GM18909 (cell line): ENCODE measurements at regions not wholly inside any gene's neighbourhood (a gene's known extent, or its start where the extent isn't known, plus 50 kb on each side); places are given as distances from the start of the nearest gene placed in this dataset.

ENCODE experiments used
- ATAC-seq: cut with Tn5 transposase; IDR thresholded peaks from one replicate; pipeline ENCODE4 v1.9.1; 2021; ENCODE audit warnings: mild to moderate bottlenecking; ENCODE audit not compliant: unreplicated experiment, poor library complexity

DNA sequence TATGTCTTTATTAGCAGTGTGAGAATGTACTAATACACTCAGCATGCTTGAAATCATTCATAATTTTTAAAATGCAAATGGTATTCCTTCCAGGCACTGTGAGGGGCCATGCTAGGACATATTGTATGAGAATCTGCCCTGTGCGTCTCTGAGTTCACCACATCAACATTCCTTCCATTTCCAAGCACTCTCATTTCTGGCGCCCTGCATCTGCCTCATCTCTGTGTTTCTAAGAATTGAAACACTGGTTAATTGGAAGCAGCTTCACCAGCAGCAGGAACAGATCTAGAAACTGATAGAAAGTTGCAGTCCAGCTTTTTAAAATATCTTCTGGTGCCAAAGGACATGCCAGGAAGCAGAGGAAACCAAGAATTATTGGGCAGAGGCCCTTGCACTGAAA, 555.9 kb upstream of the DPP6 start:
- no peak for ATAC-seq

DNA sequence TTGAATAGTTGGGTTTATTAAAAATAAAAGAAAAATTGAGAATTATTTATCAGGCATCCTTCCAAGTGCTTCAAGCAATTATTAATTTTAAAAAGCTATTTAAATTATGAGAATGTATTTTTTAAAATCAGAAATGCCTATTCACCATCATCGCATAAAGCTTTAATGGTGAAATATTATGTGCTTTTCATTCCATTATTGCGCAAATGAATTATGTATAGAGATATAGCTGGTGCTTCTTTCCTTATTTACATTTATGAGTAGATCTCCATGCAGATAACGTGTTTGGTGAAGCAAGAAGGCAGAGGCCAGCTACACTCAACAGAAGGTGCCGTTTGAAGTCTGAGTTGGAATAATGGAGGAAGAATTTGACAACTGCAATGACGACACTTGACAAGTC, 549.1 kb upstream of the DPP6 start:
- ATAC-seq = no peak

DNA sequence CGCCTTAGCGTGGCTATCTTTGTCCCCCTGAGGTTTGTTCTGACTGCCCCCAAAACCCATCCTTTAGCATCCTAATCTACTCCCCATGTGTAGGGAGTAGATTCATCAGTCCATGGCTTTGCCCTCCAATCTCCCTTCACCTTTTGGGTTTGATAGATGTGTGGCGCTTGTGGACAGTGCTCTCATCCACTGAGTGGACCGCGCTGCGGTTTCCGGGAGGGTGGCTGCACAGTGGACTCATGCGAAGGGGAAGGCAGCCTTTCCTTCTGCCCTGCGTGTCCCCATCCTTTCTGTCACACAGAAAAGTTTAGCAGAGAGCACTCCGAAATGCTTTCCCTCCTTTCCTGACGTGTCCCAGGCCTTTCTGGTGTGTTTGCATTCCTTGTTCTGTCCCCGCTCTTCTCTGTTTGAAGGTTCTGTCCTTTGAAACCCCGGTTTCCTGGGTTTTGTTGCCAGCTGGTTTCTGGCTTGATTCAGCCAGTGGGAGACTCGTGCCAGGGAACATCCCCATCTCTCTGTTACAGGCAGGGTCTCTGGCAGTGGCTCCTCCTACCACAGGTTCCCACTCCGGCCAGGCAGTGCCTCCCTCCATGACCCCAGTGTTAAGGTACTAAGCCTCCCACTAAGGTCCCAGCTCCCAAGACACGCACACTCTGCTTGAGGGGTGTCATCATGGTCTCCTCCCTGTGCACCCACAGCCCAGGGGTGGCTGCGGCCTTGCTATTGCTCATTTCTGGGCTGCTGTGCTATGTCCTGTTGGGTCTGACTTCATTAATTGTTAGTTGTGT, 547.7 kb upstream of the DPP6 start:
- no peak for ATAC-seq

DNA sequence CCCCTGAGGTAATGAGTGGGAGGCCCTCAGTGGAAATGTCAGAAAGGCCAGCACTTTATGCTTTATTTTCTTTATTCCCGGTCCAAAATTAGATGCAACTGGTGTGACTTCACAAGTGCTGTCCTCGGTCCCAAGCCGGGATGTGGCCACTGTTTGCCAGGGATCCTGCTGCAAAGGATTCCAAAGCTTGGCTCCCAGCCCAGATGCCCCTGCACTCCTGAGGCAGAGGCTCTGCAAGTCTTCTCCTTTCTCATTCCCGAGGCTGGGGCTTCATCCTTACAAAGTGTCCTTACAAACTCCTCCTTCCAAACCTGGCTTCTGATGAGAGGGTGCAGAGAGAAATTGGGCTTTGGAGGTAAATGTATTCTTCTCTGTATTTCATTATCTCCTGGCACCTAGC, 544.3 kb upstream of the DPP6 start:
- ATAC-seq = no peak

DNA sequence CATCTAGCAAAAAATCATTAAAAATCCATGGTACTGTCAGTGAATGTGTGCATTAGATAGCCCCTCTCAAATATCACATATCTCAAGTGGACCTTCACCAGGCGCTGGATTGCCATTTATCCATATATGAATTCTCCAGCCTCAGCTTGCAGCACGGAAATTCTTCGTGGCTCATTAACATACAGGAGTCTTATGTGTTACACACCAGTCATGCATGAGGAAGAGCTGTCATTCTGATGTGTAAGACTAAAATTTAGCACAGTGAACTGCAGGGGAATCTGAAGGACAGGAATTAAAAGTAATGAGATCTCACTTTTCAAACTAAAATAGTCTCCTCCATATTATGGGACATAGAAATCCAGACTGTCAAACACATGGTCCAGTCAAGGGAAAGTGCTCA, 542.4 kb upstream of the DPP6 start:
- ATAC-seq = no peak

DNA sequence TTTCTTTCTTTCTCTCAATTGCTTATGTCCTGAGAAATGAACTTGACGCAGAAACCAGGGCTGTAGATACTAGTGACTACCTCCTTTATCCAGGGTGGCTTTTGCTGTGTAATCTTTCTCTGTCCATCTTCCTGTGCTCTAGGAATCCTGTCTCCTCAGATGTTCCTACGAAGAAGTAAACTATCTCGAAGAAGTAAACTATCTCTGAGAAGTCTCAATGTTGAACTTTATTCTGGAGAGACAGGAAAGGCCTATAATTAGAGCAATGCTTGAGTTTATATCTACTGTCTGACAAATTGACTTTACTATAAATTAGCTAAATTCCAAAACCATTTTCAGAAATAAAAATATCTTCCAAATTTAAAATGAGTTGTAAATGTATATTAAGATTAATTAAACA, 541.5 kb upstream of the DPP6 start:
- ATAC-seq = no peak

DNA sequence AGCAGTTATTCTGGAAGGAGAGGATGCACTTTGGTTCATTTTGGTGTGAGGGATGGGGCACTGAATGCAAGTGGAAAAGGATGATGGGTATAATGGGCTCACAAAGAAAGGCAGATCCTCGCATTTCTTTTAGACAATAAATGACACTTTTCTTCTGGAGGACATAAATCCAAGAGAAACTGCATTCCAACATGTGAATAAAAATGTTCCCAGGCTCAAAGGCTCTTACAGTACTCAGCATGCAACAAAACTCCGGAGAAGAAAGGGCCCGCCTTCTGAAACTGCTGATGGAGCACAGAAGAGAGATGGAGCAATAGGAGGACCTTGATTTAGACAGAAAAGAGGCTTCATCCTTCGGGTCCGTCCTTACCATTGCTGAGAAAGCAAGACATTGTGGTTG, 538.2 kb upstream of the DPP6 start:
- no peak for ATAC-seq

DNA sequence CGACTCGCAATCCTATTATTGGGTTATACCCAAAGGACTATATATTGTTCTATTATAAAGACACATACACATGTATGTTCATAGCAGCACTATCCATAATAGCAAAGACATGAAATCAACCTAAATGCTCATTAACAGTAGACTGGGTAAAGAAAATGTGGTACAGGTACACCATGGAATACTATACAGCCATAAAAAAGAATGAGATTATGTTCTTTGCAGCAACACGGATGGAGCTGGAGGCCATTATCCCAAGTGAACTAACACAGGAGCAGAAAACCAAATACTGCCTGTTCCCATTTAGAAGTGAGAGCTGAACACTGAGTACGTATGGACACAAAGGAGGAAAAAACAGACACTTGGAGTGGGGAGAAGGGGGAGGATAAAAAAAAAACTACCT, 536.8 kb upstream of the DPP6 start:
- no peak for ATAC-seq

DNA sequence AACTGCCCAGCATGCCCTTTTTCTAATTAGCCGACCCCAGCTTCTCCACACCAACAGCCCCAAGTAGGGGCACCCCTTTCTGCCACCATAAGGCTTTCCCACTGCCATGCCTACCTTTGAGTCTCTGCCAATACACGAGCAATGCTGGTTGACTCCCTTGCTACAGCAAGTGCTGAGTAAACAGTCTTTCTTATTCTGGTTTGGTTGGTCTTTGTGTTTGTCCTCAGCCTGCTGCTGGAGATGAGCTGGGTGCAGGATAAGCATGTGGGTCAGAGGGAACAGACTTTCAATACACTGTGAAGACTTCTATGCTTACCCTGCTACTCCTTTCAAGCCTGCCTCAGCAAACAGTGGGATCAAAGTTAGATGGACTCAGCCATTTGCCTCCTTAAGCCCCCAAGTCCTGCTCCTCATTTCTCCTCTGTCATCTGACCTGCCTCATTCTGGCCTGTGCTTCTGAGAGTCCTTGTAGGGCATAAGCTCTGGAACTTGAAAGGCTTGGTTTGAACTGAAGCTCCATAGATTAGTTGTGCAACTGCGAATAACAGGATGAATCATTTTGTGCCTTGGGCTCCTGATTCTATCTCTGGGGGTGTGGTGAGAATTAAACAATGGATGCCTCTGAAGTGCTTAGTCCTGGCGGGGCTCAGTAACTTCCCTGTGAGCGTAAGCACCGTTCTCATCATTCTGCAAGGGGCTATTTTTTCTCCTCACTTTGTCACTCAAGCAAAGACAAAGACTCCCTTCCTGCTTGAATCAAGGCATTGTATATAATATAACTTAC, 533.8 kb upstream of the DPP6 start:
- no peak for ATAC-seq

DNA sequence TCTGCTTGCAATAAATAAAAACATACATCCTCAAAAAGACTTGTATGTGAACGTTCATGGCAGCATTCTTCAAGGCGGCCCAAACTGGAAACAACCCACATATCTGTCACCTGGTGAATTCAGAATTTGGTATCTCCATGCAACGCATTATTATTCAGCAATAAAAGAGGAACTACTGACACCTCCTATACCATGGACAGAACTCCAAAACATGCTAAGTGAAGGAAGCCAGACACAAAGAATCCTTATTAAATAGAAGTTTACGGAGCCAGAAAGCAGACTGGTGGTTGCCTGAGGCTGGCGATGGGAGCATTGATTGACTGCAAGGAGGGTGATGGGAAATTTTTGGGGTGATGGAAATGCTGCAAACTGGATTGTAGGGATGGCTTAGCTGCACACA, 530.8 kb upstream of the DPP6 start:
- no peak for ATAC-seq

DNA sequence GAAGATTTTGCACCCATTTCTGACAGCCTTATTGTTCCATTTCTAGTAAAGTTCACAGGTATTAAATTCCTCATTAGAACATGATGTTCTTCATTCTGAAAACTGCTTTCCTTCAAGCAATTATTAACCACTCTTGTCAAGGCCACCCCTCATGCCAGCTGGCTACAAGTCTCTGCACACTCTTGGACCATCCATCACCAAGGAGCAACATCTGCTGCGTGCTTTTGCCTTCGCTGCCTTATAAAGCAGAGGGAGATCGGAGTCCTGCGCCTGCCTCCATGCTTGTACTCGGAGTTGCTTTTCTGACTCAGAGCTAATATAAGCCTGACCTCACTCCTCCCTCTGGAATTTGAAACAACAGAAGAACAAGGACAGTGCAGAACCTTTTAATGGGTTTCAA, 529.9 kb upstream of the DPP6 start:
- ATAC-seq = no peak

DNA sequence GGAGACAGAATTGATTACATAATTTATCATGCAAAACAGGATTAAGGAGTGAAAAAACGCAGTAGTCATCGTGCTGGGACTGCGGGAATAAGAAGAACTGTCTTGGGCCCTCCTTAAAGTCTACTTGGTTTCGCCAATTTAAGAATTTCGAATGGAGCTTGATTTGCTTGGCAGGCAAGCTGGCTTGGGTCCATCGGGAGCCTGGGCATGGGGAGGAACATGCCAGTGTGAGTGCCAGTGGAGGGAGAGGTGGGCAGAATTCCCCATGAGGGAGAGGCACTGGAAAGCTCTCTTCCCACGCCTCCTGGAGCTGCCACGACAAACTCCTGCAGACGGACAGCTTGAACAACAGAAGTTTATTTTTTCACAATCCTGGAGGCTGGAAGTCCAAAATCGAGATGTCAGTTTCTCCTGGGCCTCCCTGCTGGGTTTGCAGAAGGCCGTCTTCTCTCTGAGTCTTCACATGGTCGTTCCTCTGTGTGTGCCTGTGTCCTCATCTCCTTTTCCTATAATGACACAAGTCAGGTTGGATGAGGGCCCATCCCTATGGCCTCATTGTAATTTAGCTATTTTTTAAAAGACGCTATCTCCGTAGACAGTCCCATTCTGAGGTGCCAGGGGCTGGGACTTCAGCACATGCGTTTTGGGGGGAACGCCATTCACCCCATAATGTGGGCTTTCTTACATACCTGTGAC, 528.7 kb upstream of the DPP6 start:
- ATAC-seq = no peak

DNA sequence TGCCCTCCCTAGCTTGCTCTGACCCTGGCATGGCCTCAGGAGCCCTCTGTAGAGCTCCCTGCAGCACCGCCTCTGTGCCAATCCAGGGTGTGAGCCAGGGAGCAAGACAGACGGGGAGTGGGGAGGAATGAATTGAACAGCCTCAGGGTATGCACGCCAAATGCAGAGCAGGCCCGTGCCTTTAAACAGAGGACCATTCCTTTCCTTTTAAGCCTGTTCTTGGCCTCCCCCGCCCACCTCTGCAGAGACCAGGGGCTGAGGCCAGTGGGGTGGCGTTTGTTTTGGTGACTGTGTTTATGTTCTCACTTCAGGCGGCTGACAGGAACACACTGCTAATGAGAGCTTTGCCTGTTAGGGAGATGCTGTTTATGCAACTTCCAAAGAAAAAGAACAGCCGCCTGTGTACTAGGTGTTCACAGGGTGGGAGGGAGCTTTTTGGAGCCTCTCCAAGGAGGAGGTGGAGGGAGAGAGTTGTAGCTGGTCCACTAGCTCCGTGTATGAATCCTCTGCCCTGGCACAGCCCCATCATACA, 528.1 kb upstream of the DPP6 start:
- ATAC-seq = no peak

DNA sequence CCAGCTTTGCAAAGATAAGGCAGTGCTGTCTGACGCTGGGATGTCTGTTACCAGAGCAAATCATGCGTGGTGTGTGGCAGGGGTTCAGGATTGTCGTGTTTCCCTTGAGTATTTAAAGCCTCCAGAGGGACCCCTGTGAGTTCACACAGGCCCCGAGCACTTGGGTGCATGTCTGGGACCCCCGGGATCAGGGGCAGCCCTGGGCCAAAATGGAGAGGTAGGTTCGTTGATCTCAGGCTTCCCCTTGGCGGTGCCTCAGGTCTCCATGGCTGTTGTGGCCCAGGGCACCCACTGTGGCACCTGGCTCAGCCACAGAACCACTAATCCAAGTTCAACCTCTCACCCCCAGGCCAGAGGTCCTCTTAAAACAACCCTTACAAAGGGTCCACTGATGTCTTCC, 523.1 kb upstream of the DPP6 start:
- no peak for ATAC-seq

DNA sequence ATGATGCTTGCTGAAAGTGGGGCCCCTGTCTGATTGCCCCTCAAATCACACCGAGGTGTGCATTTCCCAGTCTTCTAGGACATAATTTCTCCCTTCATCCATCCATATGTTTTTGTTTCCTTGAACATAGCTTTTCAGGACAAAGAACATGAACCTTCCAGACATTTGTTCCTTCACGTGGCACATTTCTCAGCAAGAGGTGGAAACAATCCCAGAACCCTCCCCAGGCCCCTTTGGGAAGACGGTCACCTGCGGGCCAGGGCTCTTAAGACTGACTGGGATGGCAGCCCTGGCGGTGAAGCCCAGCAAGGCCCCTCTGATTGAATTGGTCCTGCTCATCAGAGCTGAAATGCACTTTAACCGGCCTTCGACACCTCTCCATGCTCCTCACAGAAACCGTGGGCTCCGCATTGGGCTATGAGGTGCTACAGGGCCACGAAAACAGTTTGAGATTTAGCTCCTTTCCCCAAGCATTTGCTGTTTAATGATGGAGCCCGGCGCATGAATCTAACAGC, 522.5 kb upstream of the DPP6 start:
- ATAC-seq = no peak

DNA sequence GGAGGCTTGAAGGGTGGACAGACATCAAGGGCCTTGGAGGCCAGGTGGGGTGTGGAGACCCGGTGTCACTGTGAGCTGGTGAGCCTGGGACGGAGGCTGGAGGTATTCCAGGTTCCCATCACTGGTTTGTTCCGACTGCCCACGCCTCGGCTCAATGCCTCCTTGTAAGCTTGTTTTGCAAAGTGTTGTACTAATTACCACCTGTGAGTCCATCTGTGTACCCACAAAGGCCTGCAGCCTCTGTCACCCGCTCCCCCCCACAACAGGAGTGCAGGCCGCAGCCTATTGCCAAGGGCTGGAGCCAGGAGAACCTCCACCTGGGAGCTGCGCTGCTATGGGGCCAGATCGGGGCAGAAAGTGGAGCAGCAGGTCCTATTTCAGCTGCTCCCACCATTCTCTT, 521.8 kb upstream of the DPP6 start:
- ATAC-seq = no peak

DNA sequence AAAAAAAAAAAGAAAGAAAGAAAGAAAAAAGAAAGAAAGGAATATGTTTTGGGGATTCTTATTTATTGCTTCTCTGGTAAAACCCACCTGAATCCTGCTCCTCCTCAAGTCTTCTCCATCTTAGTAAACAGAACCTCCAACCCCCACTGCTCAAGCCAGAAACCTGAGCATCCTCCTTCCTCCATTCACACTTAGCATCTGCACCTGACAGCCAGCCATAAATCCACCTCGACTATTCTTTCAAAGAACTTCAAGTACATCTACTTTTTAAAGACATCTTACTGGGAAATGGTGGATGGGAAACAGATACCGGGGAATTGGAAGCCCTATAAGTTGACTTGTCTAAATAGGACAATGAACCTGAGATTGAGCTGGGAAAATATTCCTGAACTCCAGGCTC, 519.9 kb upstream of the DPP6 start:
- no peak for ATAC-seq

DNA sequence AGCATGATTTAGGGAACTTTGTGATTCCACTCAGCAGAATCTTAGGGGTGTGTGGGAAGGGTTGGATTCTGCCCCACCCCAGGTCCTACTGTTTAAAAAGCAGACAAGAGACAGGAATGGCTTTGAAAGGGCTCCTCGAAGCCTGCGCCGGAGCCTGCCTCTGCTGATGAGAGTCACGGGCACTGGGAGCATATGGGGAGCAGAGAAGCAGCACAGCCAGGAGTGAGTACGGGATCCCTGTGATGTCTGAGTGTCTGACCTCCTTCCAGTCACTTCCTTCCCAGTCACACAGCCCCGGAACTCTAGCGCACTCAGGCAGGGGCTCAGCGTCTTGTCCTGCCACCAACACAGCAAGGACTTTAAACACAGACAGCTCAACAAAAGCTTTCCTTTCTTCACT, 514.9 kb upstream of the DPP6 start:
- ATAC-seq = no peak

DNA sequence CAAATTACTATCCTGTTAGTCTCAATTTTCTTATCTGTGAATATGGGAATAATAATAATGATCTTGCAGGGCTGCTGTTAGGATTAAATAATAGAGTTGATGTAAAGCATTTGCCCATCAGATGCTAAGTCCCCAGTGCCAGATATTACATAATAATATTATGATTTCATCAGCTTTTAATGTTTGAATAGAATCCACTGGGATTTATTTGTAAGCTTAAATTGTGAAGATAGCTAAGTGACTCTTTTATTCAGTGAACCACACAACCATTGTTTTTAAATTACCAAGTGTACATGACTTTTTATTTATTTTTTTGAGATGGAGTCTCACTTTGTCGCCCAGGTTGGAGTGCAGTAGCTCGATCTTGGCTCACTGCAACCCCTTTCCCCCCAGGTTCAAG, 510.3 kb upstream of the DPP6 start:
- ATAC-seq = no peak

DNA sequence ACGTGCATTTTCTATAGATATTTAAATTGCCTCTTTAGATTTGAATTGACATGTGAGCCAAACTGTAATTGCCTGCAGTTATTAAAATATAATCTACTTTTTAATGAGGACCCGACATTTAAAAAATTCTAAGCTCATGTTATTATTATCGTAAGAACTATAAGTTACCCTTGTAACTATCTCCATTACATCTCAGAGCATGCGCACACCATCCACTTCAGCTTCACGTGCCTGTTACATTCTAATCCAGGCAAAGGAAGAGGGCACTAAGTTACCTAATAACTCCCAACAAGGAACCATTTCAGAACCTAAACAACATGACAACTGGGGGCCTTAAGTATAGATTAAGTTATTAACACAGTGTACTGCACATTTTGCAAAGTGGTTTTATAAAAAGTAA, 509.0 kb upstream of the DPP6 start:
- no peak for ATAC-seq

DNA sequence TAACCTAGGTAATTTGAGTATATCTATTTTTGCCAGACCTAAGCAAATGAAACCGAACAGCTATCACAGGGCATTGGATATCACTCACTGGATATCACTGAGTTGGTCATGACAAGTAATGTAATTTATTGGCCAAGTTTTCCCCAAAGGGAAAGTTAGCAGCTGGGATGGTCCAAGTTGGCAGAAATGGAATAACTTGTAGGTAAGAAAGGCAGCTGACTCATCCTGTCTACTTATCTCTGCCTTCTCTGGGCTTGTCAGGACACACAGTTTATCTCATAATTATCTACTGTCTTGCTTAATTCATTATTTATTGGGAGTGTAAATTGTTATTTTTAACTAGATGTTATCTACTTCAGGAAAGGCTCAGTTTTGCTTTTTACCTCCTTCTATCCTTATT, 502.0 kb upstream of the DPP6 start:
- ATAC-seq = no peak
